NCI-H2107 treated with DMSO at 0.1 percent for 48 hours (cell line): ENCODE measurements at regions not wholly inside any gene's neighbourhood (a gene's known extent, or its start where the extent isn't known, plus 50 kb on each side); places are given as distances from the start of the nearest gene placed in this dataset.
"Not testable (repeated sequence)": the region's sequence is repeated elsewhere in the genome, so short reads cannot be mapped to it uniquely, and the experiment has no call there.

ENCODE experiments used
- DNase-seq: peaks from one replicate; lab custom pipeline; 2025; ENCODE audit not compliant: unreplicated experiment; lab: John Stamatoyannopoulos, UW

GRCh38 chr7:51847461-51848134 lies 531.0 kb upstream of the COBL start:
- DNase-seq, result no peak

DNA sequence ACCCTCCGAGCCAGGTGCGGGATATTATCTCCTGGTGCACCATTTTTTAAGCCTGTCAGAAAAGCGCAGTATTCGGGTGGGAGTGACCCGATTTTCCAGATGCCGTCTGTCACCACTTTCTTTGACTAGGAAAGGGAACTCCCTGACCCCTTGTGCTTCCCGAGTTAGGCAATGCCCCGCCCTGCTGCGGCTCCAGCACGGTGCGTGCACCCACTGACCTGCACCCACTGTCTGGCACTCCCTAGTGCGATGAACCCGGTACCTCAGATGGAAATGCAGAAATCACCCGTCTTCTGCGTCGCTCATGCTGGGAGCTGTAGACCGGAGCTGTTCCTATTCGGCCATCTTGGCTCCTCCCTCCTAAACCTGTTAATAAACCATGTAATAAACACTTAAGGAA lies 522.5 kb upstream of the COBL start:
- not testable (repeated sequence) for DNase-seq

GRCh38 chr7:51827631-51828030 lies 511.0 kb upstream of the COBL start:
- no peak for DNase-seq

DNA sequence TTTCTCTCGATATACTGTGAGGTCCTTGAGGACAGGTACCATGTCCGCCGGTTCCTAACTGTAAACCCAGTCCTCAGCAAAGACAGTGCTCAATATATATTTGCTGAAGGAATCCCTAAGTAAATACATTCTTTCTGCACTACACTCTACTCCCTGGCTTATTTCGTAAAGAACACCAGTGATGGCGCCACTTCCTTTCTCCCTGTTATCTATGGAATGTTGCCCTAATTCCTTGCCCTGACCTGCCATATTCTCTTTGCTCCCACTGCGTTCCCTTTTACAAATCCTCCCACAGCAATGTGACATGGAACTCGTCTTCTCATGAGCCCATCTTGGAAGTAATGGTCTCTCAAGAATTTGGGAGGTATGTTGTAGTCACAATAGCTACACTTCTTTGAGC lies 507.4 kb upstream of the COBL start:
- no peak for DNase-seq

DNA sequence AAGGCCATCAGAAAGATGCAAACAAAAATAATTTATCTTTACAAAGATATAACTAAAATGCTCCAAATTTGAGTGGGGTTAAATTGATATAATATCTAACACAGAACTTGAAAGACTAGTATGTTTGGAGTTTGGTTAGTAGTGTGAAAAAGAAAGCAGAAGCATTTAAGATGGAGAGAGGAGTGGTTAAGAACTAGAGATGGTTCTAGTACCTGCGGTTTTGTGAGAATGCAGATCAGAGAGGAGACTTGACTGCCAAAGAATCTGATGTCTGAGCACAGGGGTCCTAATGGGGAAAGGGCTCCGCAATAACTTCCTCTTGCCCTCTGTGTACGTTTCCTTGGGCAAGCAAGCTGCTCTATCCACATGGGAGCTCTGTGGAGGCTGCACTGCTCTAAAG lies 506.8 kb upstream of the COBL start:
- no peak for DNase-seq

- DNase-seq, result no peak
These were observed 501.2 kb upstream of the COBL start for GRCh38 chr7:51817694-51818225.

DNA sequence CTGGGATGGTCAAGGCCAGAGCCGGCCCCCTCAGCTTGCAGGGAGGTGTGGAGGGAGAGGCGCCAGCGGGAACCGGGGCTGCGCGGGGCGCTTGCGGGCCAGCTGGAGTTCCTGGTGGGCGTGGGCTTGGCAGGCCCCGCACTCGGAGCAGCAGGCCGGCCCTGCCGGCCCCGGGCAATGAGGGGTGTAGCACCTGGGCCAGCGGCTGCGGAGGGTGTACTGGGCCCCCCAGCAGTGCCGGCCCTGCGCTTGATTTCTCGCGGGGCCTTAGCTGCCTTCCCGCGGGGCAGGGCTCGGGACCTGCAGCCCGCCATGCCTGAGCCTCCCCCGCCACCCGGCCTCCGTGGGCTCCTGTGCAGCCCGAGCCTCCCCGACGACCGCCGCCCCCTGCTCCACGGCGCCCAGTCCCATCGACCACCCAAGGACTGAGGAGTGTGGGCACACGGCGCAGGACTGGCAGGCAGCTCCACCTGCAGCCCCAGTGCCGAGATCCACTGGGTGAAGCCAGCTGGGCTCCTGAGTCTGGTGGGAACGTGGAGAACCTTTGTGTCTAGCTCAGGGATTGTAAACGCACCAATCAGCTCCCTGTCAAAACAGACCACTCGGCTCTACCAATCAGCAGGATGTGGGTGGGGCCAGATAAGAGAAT lies 489.3 kb upstream of the COBL start:
- DNase-seq, result not testable (repeated sequence)

GRCh38 chr7:51802718-51803117 lies 486.1 kb upstream of the COBL start:
- no peak for DNase-seq

DNA sequence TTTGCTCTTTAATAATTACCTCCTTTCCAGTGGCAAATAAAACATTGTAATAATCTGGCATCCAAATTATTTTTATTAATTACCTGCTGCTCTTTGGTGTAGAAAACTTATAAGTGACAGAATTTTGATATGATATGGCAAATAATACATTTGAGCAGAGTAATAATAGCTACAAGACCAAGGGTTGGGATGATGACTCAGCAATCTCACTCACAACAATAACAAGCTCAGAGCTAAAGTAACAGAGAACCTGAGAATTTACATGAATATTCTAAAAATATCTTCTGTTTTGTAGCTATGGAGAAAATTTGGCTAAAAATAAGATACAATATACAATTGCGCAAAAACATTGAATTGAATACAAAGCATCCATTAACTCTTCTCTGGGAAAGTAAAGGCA lies 480.8 kb upstream of the COBL start:
- DNase-seq, result no peak

DNA sequence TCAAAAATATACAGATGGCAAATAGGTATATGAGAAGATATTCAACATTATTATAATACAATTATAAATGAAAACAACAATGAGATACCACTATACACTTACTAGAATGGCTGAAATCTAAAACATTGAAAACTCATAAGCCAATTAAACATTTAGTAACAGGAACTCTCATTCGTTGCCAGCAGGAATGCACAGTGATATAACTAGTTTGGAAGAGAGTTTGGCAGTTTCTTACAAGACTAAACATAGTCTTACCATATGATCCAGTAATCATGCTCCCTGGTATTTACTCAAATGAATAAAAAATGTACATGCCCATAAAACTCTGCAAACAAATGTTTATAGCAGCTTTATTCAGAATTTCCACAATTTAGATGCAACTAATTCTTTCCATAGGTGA lies 476.2 kb upstream of the COBL start:
- no peak for DNase-seq

- no peak for DNase-seq
These were observed 472.9 kb upstream of the COBL start for GRCh38 chr7:51789489-51789888.

DNA sequence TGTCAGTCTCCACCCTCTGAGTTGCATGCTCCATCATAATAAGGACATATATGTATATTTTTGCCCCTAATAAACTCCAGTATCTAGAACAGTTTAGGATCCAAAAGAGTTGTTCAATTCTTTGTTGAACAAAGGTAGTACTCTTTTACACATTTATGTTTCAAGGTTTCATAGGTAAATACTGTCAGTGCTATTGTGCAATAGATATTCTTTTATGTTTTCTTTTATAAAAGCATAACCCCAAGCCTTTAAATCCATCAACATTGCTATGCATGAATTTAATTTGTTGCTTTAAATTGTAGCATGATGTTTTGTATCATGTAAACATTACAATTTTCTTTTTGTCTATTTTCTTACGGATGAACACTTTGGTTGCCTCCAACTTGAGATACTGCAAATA lies 469.7 kb upstream of the COBL start:
- DNase-seq, result no peak

- no peak for DNase-seq
These were observed 469.3 kb upstream of the COBL start for GRCh38 chr7:51785876-51786275.

GRCh38 chr7:51785171-51785570 lies 468.6 kb upstream of the COBL start:
- no peak for DNase-seq

DNA sequence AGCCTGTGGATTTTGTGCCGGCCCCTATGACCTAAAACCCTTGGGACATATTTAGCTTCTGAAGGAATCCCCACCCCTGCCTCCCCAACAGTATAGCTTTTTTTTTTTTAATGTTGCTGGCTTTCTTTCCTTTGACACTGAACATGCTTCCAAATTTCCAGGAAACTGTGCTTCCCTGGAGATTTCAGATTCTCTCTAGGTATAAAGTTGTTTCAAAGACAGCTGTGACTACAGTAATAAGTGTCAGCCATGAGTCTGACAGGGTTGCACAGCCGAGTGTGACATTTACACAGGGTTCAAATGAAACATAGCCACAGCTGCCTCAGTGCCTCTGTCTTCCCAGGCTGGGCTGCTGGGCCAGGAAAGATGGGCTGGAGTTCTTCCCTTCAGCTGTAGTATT lies 466.6 kb upstream of the COBL start:
- no peak for DNase-seq

DNA sequence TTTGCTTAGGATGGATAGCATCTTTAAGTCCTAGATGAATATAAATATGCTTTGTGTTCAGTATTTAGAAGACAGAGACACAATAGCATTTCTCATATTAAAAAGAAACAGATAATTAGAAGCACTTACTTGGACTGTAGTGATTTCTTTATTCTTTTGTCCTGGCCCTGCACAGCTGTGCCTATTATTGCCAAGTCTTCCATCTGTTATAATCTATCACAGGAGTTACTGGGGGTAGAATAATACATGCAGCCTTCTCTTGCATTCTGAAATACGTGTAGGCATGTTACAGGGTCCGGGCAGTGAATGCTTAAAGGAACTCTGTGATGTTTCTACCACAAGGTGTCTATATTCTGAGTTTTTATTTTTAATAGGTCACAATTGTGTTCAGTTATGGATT lies 461.5 kb upstream of the COBL start:
- DNase-seq, result no peak

DNA sequence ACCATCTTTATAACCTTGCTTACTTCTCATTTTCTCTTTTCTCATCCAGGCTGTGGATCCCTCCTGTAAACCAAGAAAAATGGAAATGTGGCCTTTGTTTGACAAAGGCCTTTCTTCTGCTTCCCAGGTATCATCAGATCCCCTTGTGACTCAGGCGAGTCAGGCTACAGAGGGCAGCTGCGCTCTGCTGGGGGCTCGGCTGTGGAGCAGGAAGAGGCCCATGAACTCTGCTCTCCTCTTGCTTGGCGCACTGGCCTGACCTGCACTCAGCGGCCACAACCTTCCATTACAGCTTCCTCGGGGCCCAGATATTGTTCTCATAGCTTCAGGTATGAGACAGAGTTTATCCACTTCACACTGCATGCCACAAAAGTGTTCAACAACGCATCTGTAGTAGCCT lies 457.6 kb upstream of the COBL start:
- no peak for DNase-seq

DNA sequence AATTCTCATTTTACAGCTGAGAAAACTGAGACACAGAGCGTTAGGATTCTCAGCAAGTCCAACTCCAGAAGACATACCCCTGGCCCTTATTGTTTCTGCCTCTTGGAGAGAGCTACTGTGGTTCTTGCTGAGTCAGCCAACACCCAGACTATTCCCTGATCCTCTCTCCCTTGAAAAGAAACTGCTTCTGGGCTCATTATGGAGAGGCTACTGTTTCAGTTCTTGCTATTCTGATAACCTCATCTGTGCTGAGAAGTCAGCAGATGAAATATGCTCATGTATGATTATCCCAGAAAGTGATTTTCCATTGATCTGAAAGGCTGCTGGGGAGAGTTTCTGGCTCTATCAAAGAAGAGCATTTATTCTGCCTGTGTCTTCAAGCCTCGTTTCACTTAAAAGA lies 455.6 kb upstream of the COBL start:
- no peak for DNase-seq

GRCh38 chr7:51764976-51765375 lies 448.4 kb upstream of the COBL start:
- DNase-seq, result no peak

GRCh38 chr7:51759985-51760384 lies 443.4 kb upstream of the COBL start:
- no peak for DNase-seq

DNA sequence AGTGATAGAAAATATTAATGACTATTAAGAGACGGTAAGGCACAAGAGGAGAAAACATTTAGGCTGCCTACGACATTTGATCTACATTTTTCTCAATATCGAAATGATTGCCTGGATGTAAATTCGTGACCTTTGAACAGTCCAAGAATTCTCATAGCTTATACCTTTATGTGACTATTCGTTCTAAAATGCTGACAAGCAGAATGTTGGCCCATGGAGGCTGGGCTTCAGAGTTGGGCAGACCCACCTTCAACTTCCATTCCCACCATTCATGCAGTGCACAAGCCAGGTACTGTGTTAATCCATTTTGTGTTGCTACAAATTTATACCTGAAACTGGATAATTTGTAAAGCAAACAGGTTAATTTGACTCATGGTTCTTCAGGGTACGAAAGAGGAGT lies 441.4 kb upstream of the COBL start:
- no peak for DNase-seq

- DNase-seq, result no peak
These were observed 416.3 kb upstream of the COBL start for GRCh38 chr7:51732951-51733350.

- no peak for DNase-seq
These were observed 415.5 kb upstream of the COBL start for GRCh38 chr7:51732116-51732515.
